Dermis microvascular lymphatic vessel endothelial cell (primary cell): ENCODE measurements at regions not wholly inside any gene's neighbourhood (a gene's known extent, or its start where the extent isn't known, plus 50 kb on each side); places are given as distances from the start of the nearest gene placed in this dataset.
"Not testable (repeated sequence)": the region's sequence is repeated elsewhere in the genome, so short reads cannot be mapped to it uniquely, and the experiment has no call there.

Source experiments
- DNase-seq, 2 donors: peaks; one replicate each; pipeline versions ENCODE4 v3.0.0 to v3.0.0-alpha.2; 2010; ENCODE audit warnings: low read depth in 2 of 2

DNA sequence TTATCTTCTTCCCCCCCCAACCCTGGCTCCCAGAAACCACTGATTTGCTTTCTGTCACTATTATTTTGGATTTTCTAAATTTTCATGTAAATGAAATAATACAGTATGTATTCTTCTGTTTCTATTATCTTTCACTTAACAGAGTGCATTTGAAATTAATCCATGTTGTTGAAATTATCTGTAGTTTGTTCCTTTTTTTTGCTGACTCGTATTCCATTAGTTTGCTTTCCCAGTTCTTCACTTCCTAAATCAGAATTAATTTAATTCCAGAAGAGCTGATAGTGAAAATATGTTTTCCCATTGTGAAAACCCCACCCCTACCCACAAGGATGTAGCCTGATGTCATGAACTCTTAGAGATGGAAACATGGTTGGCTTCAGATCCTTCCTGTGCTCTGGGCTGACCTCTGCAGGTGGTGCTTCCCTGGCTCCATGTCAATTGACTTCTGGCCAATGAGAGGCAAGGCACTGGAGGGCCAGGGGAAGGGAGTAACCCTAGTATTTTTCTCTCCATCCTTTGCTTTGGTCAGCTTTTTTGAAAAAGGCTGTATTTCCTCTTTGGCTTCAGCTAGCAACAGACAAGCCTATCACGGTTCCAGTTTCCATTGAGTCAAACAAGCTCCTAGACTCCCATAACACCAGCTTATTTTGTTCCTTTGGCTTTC lies 244.4 kb upstream of the HSF2 start:
- peak; percentile 2 to 94 for DNase-seq

DNA sequence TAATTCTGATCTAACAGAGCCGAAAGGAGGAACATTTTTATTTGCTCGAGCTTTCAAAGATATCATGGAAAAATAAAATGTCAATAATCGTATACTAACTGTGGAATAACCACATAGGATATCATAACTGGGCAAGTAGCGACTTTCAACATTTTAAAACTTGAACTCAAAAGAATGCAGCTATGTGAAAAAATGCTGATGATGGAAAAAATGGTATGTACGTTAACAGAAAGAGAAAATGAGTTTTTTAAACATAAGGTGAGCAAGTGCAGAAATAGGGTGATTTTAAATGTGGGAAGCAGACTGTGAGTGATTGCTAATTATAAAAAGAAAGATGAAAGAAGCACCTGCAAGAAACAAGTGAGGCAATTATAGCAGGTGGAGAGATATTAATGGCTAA lies 238.3 kb upstream of the HSF2 start:
- no peak for DNase-seq

DNA sequence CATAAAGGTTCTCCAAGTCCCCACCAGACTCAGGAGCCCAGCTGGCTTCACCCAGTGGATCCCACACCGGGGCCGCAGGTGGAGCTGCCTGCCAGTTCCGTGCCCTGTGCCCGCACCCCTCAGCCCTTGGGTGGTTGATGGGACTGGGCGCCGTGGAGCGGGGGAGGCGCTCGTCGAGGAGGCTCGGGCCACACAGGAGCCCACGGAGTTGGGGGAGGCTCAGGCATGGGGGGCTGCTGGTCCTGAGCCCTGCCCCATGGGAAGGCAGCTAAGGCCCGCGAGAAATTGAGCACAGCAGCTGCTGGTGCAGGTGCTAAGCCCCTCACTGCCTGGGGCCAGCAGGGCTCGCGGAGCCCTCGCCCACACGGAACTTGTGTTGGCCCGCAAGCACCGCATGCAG lies 234.4 kb upstream of the HSF2 start:
- no peak for DNase-seq

DNA sequence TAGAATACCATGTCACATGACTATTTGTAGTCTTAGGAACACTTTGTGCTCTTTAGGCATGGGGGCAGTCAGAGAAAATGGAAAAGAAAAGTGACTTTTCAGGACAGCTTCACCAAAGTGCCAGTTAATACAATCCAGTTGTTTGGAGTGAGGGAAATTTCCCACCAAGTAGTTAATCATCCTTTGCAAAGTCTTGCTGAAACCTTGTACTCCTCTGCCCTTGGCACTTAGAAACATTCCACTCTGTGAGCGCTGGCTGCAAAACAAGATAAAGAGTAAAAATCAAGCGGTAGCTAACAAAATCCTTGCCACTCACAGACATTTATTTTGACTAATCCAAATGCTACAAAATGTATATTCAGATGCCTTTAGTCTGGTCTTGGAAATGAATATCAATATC lies 229.2 kb upstream of the HSF2 start:
- no peak for DNase-seq

DNA sequence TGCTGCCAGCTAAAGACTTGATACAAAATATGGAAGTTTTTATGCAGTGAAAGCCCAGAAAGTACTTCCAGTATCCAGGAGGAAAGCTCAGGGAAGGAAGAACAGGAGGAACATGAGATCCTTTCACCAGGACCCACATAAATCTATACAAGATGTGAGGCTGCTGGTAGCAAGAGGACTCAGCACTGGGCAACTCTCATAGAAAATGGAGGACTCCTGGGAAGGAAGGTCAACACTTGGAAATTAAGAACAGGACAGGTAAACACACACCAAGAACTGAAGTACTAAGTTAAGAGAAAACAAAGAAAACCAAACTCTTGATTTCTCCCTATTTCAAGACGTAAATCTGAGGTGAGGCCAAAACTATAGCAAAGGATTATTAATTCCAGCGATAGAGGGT lies 220.5 kb upstream of the HSF2 start:
- no peak for DNase-seq

DNA sequence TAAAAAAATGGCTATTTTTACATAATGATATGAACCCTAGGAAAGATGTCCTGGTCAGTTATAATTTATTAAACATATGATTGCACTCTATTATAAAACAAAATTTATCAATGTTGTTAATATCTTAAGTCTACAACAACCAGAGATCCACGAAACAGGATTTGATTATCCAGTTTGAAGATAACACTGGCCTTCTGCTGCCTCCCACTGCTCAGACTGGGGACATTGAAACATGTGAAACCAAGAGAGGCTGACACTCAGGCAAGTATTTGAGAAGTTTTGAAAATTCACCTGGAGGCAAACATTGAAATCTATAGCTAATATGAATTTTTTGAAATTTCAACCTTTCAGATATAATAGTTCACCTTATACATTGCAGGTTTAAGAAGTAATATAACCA lies 219.3 kb upstream of the HSF2 start:
- DNase-seq: peak; percentile 1 to 18

DNA sequence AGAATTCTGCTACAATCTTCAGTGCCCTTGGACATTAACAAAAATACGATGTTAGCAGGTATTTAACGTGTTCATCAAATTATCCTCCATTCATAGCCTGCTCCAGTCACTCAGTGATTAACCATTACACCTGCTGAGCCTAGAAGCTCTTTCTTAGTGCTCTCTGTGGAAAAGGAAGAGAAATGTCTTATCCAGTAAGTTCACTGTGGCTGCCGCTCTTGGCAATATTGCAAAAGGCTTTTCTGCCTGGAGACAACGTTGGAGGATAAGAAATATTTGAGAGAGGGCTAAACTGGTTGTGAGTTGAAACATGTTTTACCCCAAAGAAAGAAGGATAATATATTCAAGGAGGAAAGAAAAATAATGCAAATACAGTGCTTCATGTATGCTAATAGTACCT lies 217.4 kb upstream of the HSF2 start:
- DNase-seq: no peak

DNA sequence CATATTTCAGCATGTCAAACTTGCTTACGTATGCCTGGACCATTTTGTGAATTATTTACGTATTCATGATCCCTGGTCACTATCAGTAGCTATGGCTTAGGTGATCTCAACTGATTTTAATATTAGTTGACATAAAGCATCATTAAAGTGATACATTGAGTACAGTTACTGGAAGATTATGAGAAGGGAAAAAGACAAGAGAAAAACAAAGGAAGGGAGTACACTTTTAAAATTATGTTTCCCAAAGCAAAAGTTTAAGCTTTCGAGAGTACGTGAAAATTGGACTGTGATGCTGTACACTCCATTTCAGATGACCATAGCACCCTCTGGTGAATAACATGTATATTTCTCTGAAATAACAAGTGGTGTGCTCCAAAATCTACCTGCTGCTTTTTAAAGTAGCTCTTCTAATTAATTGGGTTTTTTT lies 215.0 kb upstream of the HSF2 start:
- DNase-seq: peak; percentile 28 to 34

DNA sequence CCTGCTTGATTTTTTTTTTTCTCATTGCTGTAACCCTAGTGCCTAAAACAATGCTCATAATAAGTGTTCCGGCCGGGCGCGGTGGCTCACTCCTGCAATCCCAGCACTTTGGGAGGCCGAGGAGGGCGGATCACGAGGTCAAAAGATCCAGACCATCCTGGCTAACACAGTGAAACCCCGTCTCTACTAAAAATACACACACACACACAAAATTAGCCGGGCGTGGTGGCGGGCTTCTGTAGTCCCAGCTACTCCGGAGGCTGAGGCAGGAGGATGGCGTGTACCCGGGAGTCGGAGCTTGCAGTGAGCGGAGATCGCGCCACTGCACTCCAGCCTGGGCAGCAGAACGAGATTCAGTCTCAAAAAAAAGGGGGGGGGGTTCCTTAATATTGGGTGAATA lies 214.0 kb upstream of the HSF2 start:
- not testable (repeated sequence) for DNase-seq

DNA sequence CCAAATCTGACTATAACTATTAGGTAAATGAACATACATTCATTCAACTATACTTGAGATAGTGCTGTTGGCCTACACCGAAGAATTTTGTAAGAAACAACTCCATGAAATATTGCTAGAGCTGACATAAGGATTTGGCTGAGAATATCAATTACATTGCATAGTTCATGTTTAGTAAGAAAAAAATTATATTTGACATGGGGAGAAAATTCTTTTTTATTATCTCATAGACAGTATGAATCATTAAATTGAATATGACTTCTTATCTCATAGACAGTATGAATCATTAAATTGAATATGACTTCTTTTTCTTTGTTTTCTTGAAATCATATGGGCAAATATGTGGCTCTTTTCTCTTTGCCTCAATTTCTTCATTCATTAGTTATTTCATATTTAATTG lies 212.3 kb upstream of the HSF2 start:
- no peak for DNase-seq

DNA sequence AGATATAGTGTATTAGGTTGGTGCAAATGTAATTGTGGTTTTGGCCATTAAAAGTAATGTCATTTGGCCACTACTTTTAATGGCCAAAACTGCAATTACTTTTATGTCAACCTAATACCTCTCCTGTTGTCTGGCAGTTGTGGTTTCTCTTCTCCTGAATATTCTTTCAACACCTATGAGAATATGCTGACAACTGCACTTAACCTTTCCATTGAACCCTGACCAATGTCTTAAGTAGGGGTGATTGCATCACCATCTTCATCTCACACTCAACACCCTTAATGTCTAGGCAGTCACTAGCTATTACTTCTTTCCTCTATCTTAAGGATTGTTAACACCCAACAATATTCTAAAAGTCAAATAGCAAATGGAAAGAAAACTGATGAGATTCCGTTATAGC lies 200.5 kb upstream of the HSF2 start:
- no peak for DNase-seq

DNA sequence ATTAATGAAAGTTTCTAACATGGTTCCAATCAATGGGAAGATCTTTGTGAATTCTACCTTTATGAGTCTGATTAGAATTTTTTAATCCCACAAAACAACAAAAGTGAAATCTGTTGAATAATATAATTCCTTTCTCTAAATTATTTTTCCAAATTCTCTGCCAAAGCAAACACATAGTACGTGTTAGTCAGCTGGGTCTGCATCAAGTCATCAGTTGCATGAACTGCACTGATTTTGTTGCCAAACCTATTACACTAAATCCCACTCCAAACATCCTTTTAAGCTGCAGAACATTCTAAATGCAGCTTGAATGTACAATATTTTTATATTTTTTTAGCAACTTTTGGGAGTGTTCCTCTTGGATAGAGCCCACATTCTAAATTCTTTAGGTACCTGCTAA lies 199.0 kb upstream of the HSF2 start:
- peak in 1 of 2 donors; percentile 30 for DNase-seq

DNA sequence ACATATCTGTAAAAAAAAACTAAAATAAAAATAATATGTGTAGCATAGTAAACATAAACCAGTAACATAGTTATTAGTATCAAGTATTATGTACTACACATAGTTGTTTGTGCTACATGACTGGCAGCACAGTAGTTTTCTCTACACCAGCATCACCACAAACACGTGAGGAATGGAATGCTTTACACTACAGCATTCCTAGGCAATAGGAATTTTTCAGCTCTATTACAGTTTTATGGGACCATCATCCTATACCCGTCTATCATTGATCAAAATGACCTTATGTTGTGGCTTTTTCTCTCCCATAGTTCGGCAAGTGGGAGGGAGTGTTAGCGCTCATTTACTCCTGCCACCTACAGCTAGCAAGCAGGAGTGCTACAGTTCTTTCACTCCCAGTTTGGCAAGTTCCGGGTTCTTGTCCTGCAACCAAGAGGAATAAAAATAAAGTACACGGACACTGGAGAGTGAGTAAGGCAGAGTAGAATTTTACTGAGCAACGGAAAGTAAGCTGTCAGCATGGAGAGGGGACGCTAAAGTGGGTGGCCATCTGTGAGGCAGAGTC lies 196.8 kb upstream of the HSF2 start:
- no peak for DNase-seq

DNA sequence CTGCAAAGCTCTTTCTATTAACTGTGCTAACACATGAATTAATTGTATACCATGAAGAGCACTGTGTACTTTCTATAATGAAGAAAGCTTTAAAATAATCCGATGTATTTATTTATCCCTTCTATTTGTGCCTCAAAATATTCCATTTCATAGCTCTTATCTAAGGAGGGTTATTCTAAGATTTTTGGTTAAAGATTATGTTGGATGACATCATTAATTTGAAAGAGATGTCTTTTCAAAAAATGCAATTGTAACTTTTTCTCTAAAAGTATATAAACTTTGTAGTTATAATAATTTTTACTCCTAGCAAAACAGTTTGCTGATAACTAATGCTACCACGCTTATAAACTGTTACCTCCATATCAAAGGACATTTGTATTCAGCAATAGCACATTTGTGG lies 192.4 kb upstream of the HSF2 start:
- DNase-seq: no peak

DNA sequence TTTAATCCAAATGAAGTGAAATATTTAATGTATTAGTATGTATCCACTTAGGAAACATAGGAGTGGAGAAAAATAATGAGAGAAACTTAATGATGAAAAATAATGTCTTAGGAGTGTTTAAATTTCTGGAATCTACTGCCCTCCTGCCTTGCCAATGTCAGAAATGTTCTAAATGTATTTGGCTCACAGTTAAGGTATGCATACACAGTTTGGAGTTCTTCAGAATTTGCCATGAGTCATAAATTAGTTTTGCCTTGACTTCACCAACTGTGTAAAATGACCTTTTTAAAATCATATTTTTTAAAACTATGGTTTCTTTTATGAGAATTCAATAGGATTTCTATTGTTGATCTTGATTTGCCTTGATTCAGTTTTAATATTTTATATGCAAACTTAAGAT lies 191.7 kb upstream of the HSF2 start:
- DNase-seq: no peak

DNA sequence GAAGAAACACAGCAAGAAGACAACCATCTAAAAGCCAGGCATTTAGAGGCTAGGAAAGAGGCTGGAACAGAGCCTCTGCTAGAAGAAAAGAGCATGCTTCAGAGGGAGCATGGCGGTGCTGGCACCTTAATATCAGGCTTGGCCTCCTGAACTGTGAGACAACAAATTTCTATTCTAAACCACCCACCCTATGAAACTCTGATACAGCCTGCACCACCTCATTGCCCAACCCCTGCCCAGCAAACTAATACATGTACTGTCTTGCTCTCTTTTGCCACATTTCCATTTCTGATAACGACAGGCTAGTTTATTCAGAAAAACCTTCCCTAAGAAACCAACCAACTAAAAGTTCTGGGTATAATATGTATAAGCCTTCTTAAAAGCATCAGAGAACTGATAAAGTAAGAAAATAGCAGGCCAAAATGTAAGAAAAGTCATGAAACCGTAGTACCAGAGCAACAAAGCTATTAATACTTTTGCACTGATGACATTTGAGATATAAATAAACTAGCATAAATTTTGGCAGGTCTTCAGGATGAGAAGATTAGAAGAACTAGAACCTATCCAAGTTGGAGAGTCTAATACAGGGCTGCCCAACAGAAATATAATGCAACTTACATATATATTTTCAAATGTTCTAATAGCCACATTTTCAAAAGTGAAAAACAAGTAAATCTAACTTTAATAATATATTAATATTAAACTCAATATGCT lies 184.7 kb upstream of the HSF2 start:
- no peak for DNase-seq

DNA sequence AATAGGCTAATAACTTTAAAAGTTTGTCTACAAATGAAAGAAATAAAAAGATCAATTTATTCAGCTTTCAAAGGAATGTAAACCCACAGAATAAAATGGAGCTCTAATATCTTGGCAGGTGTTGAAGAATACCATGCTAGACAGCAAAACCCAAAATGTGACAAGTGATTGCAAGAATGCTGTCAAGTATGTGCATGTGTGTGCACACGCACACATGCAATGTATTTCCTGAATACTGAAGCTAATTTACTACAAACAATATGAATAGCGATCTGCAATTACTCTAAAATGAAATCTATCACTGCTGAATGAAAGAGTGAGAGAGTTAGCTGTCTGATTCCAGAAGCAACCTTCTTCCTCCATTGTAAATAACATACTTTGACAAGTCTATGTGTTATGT lies 179.2 kb upstream of the HSF2 start:
- DNase-seq: no peak

DNA sequence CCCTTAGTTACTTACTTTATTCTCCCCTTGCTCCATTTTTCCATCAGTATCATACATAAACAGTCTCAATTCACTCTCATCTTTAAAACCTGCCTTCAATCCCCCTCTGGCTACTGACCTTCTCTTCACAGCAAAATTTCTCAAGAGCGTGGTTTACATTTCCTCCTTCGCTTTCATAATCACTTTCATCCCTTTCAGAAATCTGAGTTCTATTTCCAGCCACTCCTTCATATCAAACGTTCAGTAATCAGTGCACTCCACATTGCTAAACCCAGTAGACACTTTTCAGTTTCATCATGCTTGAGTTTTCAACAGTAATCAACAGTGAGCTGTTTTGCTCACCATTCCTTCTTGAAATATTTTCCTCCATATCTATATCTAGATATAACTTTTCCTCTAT lies 176.7 kb upstream of the HSF2 start:
- no peak for DNase-seq

DNA sequence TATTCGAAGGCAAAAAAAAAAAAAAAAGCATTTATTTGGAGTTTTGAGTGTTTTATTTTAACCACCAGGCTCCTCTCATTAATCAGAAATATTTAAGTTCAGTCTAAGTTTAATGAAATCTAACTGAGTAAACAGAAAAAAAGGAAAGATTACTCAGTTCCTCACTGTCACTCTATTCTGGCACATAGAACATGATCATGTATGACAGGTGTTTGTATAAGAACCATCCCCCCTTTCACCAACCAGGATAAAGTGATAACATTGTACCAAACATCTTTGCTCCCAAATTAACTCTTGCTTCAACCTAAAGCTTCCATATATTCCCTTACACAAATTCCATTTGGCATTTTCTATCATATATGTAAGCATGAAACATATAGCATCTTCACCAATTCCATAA lies 176.2 kb upstream of the HSF2 start:
- DNase-seq: no peak

DNA sequence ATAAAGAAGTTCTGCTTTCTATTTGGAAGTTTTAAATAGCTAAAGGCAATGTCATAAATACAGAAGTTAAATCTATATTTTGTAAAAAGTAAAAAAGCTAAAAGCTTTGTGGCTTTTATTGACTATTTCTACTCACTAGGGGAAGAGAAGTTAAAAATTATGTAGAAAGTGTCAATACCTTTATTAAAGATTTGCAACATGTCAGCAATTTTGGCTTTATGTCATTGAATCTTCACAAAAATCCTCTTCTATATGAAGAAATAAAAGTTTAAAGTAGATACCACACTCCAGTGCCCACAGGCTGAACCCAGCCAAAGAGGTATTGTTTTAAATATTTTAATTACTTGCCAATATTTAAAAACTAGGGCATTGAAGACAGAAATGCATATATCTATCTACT lies 160.6 kb upstream of the HSF2 start:
- DNase-seq: no peak

DNA sequence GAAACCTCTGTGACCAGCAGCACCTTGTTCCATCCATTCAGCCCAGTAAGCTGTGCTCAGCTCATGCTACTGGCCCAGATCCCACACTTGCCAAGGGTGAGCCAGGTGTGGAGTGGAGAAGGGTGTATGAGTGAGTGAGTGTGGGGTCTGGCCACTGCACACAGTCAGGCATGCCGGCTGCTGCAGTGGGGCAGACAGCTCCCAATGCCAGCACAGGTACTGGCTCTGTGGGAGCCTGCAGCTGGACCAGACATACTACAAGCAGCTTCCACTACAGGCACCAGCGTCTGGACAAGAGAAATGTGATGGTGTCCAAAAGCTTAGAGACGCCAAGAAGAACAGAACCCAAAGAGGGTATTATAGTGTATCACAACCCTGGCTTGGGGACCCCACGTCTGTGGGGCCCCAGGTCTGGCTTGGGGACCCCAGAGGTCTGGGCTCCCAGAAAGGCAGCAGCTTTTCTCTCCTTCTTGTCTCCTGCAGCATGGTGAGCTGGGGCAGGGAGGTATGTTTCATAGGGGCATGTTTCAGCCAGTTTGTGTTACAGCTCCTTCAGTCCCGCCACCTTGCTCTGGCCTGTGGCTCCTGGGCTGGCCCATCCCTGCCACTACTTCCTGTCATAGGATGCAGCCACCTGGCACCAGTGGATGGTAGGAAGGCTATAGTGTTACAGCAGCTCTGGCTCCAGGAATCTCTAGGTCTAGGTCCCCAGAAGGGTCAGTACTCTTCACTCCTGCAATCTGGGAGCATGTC lies 152.4 kb upstream of the HSF2 start:
- no peak for DNase-seq

DNA sequence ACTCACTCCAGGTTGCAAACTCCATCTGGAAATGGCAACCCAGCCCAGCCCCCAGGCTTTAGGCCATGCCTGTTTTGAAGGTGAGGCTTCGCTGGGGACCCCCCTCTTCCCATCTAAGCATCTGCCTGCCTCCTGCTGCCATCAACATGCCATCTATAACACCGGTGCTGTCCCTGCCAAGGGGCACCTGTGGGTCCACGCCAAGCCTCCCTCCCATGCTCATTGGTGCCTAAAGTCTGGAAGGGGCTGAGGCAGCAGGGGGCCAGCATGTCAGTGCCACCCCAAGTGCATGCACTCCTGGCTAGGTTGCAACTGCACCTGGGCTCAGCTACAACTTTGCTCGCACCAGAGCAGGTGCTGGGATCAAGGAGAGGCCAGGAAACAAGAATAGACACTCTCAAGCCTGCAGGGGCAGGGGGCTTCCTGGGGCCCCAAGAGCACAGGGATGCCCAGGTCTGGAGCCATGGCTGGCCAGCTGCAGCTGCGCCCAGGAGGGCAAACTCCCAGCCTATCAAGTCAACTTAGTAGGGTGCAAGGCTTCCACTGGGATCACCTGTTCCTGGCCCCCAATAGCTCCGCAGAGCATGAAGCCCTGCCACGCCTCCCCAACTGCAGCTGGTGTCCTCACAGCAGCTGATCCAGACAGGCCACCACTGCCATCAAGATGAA lies 151.3 kb upstream of the HSF2 start:
- DNase-seq: no peak
